NCI-H82 treated with DMSO at 0.1 percent for 48 hours (cell line): ENCODE measurements at regions not wholly inside any gene's neighbourhood (a gene's known extent, or its start where the extent isn't known, plus 50 kb on each side); places are given as distances from the start of the nearest gene placed in this dataset.
"Not testable (repeated sequence)": the region's sequence is repeated elsewhere in the genome, so short reads cannot be mapped to it uniquely, and the experiment has no call there.

ENCODE experiments used
- DNase-seq: peaks from one replicate; lab custom pipeline; 2025; ENCODE audit not compliant: unreplicated experiment; lab: John Stamatoyannopoulos, UW

GRCh38 chr12:74595696-74596095 is 58.1 kb downstream of the ATXN7L3B start:
- no peak for DNase-seq

- no peak for DNase-seq
Observed at GRCh38 chr12:74598819-74599218, 61.2 kb downstream of the ATXN7L3B start.

GRCh38 chr12:74599932-74600331 is 62.3 kb downstream of the ATXN7L3B start:
- DNase-seq = no peak

- DNase-seq = not testable (repeated sequence)
Observed at GRCh38 chr12:74600817-74601216, 63.2 kb downstream of the ATXN7L3B start.

GRCh38 chr12:74602881-74603672 is 65.4 kb downstream of the ATXN7L3B start:
- DNase-seq = no peak

GRCh38 chr12:74608231-74608775 is 70.7 kb downstream of the ATXN7L3B start:
- DNase-seq = no peak

- no peak for DNase-seq
Observed at GRCh38 chr12:74610711-74611110, 73.1 kb downstream of the ATXN7L3B start.

GRCh38 chr12:74614426-74614825 is 76.8 kb downstream of the ATXN7L3B start:
- DNase-seq = no peak

GRCh38 chr12:74619084-74619483 is 81.4 kb downstream of the ATXN7L3B start:
- DNase-seq = no peak

GRCh38 chr12:74619884-74620283 is 82.2 kb downstream of the ATXN7L3B start:
- DNase-seq = no peak

- DNase-seq = no peak
Observed at GRCh38 chr12:74620921-74621320, 83.3 kb downstream of the ATXN7L3B start.

- no peak for DNase-seq
Observed at GRCh38 chr12:74624201-74624600, 86.6 kb downstream of the ATXN7L3B start.

- no peak for DNase-seq
Observed at GRCh38 chr12:74626397-74626796, 88.8 kb downstream of the ATXN7L3B start.

GRCh38 chr12:74641262-74641661 is 103.6 kb downstream of the ATXN7L3B start:
- no peak for DNase-seq

GRCh38 chr12:74641694-74642093 is 104.1 kb downstream of the ATXN7L3B start:
- no peak for DNase-seq

GRCh38 chr12:74644681-74645080 is 107.0 kb downstream of the ATXN7L3B start:
- no peak for DNase-seq

GRCh38 chr12:74646831-74647230 is 109.2 kb downstream of the ATXN7L3B start:
- no peak for DNase-seq

- no peak for DNase-seq
Observed at GRCh38 chr12:74647256-74647655, 109.6 kb downstream of the ATXN7L3B start.

- DNase-seq = no peak
Observed at GRCh38 chr12:74656251-74656650, 118.6 kb downstream of the ATXN7L3B start.

GRCh38 chr12:74660442-74660841 is 122.8 kb downstream of the ATXN7L3B start:
- DNase-seq = no peak

GRCh38 chr12:74663958-74664357 is 126.3 kb downstream of the ATXN7L3B start:
- no peak for DNase-seq

- no peak for DNase-seq
Observed at GRCh38 chr12:74665690-74666089, 128.1 kb downstream of the ATXN7L3B start.

- DNase-seq = no peak
Observed at GRCh38 chr12:74671421-74671820, 133.8 kb downstream of the ATXN7L3B start.
